ENCODE measurements at regions not wholly inside any gene's neighbourhood (a gene's known extent, or its start where the extent isn't known, plus 50 kb on each side); places are given as distances from the start of the nearest gene placed in this dataset.

GRCh38 chr14:104245075-104245474, 106.7 kb downstream of the KIF26A start:
- no peaks in the 10 kb centered on the region for H3K27me3 ChIP-seq (ENCODE audit: insufficient read depth)
- H3K4me1 ChIP-seq (ENCODE audit: control insufficient read depth in 1 of 2, insufficient read depth in 2 of 2, low read depth in 1 of 2, low read length in 1 of 2) = peaks cover 0 to 8% of the 10 kb centered on the region in 2 experiments; a peak in 1 of 4 replicates
- TF ChIP-seq USF1 (IDR thresholded peaks at IDR 0.05; ENCODE audit: borderline replicate concordance, low read depth) (no peak), TEAD4 (IDR thresholded peaks at IDR 0.05; ENCODE audit: borderline replicate concordance, insufficient read depth) (no peak), NFIC (IDR thresholded peaks at IDR 0.05; ENCODE audit: borderline replicate concordance) (no peak), IRF3 (IDR thresholded peaks at IDR 0.05; ENCODE audit: low read depth, low read length) (no peak), YY1 (IDR thresholded peaks at IDR 0.05; ENCODE audit: low read depth) (no peak), RCOR1 (IDR thresholded peaks at IDR 0.05; ENCODE audit: low read length) (no peak), ELF1 (IDR thresholded peaks at IDR 0.05) (no peak), ZBTB33 (IDR thresholded peaks at IDR 0.05; ENCODE audit: borderline replicate concordance, low read depth) (no peak), MAX (IDR thresholded peaks at IDR 0.05; ENCODE audit: low read depth) (no peak)
- H3K4me2 ChIP-seq = no peak overlapping the region
- CTCF ChIA-PET = interaction anchor here (1.0 kb wide), 1 partner anchor 21 kb away, joined by 3 read pairs; no protein-coding TSS in a partner anchor
- 38% methylated on average over 1 of the region's 3 CpGs for WGBS (ENCODE audit: low lambda C conversion rate)
- H3K36me3 ChIP-seq (replicated peaks in 1 of 2; ENCODE audit: control insufficient read depth in 1 of 2, insufficient read depth in 2 of 2, low read length in 1 of 2) = no peaks in the 10 kb centered on the region
- no peak overlapping the region for H3K27ac ChIP-seq (ENCODE audit: low read depth in 2 of 2, low read length in 1 of 2)
- no peaks in the 10 kb centered on the region for H3K79me2 ChIP-seq (ENCODE audit: insufficient read depth)
- no peaks in the 10 kb centered on the region for H3K9me2 ChIP-seq
- no peak overlapping the region; a peak in 1 of 4 replicates for H3K4me3 ChIP-seq (ENCODE audit: low read depth in 2 of 2, low read length in 1 of 2)
- no peak for DNase-seq
- H2AFZ ChIP-seq (ENCODE audit: low read depth) = no peak overlapping the region
- POLR2A ChIA-PET = no interaction called here
- no peak overlapping the region for H3K9ac ChIP-seq
- H4K20me1 ChIP-seq (ENCODE audit: insufficient read depth) = no peaks in the 10 kb centered on the region
- H3K9me3 ChIP-seq = no peaks in the 10 kb centered on the region
- H3F3A ChIP-seq (replicated peaks; ENCODE audit: insufficient read depth) = no peaks in the 10 kb centered on the region

GRCh38 chr14:104245723-104246122, 107.3 kb downstream of the KIF26A start:
- H3K9me2 ChIP-seq = no peaks in the 10 kb centered on the region
- H3K9me3 ChIP-seq = no peaks in the 10 kb centered on the region
- 48% methylated on average over 2 of the region's 2 CpGs for WGBS (ENCODE audit: low lambda C conversion rate)
- TF ChIP-seq GABPA (IDR thresholded peaks at IDR 0.05; ENCODE audit: low read depth) = no peak
- no peak for TF ChIP-seq USF1 (IDR thresholded peaks at IDR 0.05; ENCODE audit: borderline replicate concordance, low read depth)
- no peak for TF ChIP-seq FOXJ3 (CRISPR knock-in tag; IDR thresholded peaks at IDR 0.05)
- no peak for TF ChIP-seq ZBTB33 (IDR thresholded peaks at IDR 0.05; ENCODE audit: borderline replicate concordance, low read depth)
- no peak for TF ChIP-seq CHD2 (IDR thresholded peaks at IDR 0.05; ENCODE audit: low read length, partially characterized antibody)
- TF ChIP-seq YY1 (IDR thresholded peaks at IDR 0.05; ENCODE audit: low read depth) = no peak
- TF ChIP-seq RCOR1 (IDR thresholded peaks at IDR 0.05; ENCODE audit: low read length) = no peak
- no peak for TF ChIP-seq SIN3A (IDR thresholded peaks at IDR 0.05; ENCODE audit: borderline replicate concordance, low read depth, low read length)
- no peak for TF ChIP-seq POLR2AphosphoS5 (IDR thresholded peaks at IDR 0.05; ENCODE audit: low read depth, low read length)
- no peak for TF ChIP-seq FOXM1 (IDR thresholded peaks at IDR 0.05; ENCODE audit: low read depth)
- no peak for TF ChIP-seq USF2 (IDR thresholded peaks at IDR 0.05; ENCODE audit: borderline replicate concordance, low read depth, low read length)
- no peaks in the 10 kb centered on the region for H3K27me3 ChIP-seq (ENCODE audit: insufficient read depth)
- H2AFZ ChIP-seq (ENCODE audit: low read depth) = no peak overlapping the region
- POLR2A ChIA-PET = no interaction called here
- H3K9ac ChIP-seq = no peak overlapping the region
- no peaks in the 10 kb centered on the region for H3K36me3 ChIP-seq (replicated peaks in 1 of 2; ENCODE audit: control insufficient read depth in 1 of 2, insufficient read depth in 2 of 2, low read length in 1 of 2)
- no peak overlapping the region for H3K27ac ChIP-seq (ENCODE audit: low read depth in 2 of 2, low read length in 1 of 2)
- DNase-seq = no peak
- H4K20me1 ChIP-seq (ENCODE audit: insufficient read depth) = no peaks in the 10 kb centered on the region
- H3K4me3 ChIP-seq (ENCODE audit: low read depth in 2 of 2, low read length in 1 of 2) = no peak overlapping the region
- H3F3A ChIP-seq (replicated peaks; ENCODE audit: insufficient read depth) = no peaks in the 10 kb centered on the region
- H3K4me2 ChIP-seq = no peak overlapping the region
- H3K79me2 ChIP-seq (ENCODE audit: insufficient read depth) = no peaks in the 10 kb centered on the region
- peaks cover 0 to 8% of the 10 kb centered on the region in 2 experiments; a peak in 1 of 4 replicates for H3K4me1 ChIP-seq (ENCODE audit: control insufficient read depth in 1 of 2, insufficient read depth in 2 of 2, low read depth in 1 of 2, low read length in 1 of 2)
- CTCF ChIA-PET = interaction anchor here (0.9 kb wide), 1 partner anchor 96 kb away, joined by 3 read pairs; no protein-coding TSS in a partner anchor

Data from SK-N-SH (cell line).